ENCODE measurements at regions not wholly inside any gene's neighbourhood (a gene's known extent, or its start where the extent isn't known, plus 50 kb on each side); places are given as distances from the start of the nearest gene placed in this dataset.

- DNase-seq = no peak
- intact Hi-C loops (cut with DNase I) = no loop called here
Measured at GRCh38 chr15:47551546-47551945, 165.8 kb upstream of the SEMA6D start.

DNA sequence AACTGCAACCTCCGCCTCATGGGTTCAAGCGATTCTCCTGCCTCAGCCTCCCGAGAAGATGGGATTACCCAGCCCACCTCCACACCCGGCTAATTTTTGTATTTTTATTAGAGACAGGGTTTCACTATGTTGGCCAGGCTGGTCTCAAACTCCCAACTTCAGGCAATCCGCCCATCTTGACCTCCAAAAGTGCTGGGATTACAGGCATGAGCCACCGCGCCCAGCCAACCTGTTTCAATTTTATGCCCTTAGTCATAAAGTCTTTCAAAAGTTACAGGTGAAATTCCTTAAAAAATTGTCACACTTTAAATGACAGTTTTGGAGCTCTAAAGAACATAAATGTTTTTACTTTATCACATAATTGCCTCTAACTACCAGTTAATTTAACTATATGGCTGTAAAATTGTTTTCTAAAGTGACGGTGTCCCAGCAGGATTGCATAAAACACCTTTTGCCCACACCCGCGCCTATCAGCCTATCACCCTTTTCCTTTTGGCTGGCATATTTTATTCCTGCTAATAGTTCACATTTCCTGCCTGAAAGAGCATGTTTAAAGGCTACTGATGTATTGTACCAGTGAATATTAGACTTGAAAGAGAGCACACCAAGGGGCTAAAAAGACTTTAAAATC, 164.2 kb upstream of the SEMA6D start:
- intact Hi-C loops (cut with DNase I) = no loop called here
- DNase-seq = no peak

GRCh38 chr15:47553947-47554346, 163.4 kb upstream of the SEMA6D start:
- no peak for DNase-seq
- intact Hi-C loops (cut with DNase I) = no loop called here

DNA sequence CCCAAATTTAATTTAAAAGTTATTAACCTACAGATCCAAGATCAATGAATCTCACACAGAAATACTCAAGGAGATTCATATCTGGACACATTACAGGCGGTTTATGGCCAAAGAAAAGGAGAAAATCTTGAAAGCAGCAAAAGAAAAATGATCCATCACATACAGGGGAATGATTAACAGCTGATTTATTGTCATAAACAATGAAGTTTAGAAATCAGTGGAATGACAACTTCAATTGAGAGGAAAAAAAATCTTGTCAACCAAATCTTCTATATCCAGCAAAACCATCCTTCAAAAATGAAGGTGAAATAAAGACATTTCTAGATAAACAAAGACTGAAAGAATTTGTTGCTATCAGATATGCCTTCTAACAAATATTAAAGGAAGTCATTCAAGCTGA, 156.2 kb upstream of the SEMA6D start:
- intact Hi-C loops (cut with DNase I) = no loop called here
- DNase-seq = no peak

DNA sequence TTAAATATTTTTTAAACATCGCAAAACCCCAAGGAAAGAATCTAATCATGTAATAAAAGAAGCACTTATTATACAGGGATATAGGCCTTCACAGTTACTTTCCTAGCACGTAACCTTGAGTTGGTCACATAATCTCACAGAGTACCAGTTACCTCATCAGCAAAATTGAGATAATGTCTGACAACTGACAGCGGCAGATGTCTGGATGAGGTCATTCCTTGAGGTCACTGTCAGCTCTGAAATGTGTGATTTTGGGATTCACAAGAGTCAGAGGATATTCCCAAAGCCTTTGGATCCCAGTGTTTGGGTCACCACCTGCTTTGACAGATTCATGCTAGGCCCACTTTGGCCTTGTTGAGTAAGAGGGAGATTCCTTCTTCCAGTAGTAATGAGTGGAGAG, 151.4 kb upstream of the SEMA6D start:
- no peak for DNase-seq
- intact Hi-C loops (cut with DNase I) = no loop called here

DNA sequence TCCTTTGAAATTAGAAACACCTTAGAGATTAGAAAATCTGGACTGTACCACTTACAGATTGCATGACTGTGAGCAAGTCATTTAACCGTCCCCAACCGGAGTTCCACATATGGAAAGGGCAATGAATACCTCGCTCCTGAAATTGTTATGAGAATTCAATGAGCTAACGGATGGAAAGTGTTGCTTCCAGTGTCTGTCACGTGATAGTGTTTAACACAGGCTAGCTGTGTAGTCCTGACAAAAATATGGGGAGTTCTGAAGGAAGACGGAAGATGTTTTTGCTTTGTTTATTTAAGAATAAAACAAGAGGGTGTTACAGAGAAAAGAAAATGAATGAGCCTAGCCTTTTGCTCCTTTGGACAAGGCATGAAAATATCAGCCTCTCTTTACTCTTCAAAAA, 150.7 kb upstream of the SEMA6D start:
- intact Hi-C loops (cut with DNase I) = no loop called here
- no peak for DNase-seq

GRCh38 chr15:47568030-47568429, 149.3 kb upstream of the SEMA6D start:
- intact Hi-C loops (cut with DNase I) = no loop called here
- DNase-seq = no peak

DNA sequence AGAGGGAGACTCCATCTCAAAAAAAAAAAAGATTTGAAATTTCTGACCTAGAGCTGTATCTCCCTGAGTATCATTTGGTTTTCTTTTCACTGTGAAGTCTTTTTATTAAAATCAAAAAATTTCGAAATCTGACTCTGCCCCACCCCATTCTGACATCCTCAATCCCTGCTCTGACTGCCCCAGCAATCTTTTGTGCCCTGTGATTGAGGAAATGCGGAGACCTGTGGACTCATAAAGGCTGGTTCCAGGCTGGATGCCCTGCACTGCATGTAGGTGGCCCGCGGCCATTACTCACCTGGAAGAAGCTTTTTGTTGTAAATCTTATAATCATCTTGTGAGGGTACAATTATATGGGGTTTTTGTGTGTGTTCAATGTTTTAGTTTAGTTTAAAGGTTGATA, 147.3 kb upstream of the SEMA6D start:
- intact Hi-C loops (cut with DNase I) = no loop called here
- DNase-seq = no peak

- intact Hi-C loops (cut with DNase I) = no loop called here
- DNase-seq = no peak
Measured at GRCh38 chr15:47570451-47570850, 146.9 kb upstream of the SEMA6D start.

GRCh38 chr15:47570881-47571640, 146.2 kb upstream of the SEMA6D start:
- no peak for DNase-seq
- intact Hi-C loops (cut with DNase I) = no loop called here

DNA sequence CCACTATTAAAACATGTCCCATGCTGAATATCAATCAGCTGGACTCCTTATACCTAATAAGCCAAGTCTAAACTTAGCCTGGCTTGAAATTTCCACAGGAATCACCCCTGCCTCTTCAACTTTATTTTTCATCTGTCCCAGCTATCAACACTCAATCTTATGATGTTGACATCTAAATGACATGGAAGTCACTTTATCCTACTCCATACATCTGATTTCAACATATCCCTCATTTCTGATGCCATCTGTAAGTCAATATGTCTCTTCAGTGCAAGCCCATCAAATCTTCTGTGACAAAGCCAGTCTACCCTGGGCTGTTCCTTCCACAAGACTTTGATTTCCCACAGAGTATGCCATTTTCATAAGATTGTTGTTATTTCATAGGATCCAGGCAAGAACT, 143.6 kb upstream of the SEMA6D start:
- intact Hi-C loops (cut with DNase I) = no loop called here

GRCh38 chr15:47577000-47577399, 140.3 kb upstream of the SEMA6D start:
- intact Hi-C loops (cut with DNase I) = no loop called here
- no peak for DNase-seq

More for the DNA sequence above, 143.6 kb upstream of the SEMA6D start:
- DNase-seq = no peak

DNA sequence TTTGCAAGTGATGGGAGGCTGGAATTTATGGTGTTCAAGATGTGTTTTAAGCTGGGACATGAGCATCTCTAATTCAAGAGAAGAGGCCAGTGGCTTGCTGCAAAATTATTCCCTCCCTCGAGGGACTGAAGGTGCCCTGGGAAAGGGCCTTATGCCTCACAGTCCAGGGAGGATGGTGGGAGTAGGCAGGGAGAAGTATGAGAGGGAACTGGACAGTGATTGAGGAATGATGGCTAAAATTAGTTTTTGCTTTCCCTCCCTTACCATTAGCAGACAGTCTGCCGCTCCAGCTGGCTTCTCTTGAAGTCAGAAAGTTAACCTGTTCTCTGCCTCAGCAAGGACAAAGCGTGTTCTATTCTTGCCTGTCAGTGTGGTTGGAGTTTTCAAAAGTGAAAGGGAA, 139.8 kb upstream of the SEMA6D start:
- no peak for DNase-seq
- intact Hi-C loops (cut with DNase I) = no loop called here

DNA sequence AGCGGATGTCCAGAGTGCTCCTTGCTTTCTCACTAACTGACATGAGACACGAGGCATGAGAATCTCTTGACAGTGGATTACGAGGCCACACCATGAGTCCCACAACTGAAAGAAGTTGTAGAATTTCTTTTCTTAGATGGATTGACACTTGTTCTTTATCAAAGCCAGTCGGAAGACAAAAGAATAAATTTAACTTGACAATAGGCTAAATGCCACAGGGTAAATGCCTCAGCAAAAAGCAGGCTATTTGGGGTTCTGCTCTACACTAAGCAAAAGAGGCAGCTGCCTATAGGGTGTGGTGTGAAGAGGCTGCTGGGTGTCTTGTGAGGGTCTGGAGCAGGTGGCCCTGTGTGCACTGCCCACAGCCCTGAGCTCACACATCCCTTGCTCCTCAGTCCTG, 135.1 kb upstream of the SEMA6D start:
- intact Hi-C loops (cut with DNase I) = no loop called here
- no peak for DNase-seq

- intact Hi-C loops (cut with DNase I) = no loop called here
- DNase-seq = no peak
Measured at GRCh38 chr15:47584316-47584715, 133.0 kb upstream of the SEMA6D start.

DNA sequence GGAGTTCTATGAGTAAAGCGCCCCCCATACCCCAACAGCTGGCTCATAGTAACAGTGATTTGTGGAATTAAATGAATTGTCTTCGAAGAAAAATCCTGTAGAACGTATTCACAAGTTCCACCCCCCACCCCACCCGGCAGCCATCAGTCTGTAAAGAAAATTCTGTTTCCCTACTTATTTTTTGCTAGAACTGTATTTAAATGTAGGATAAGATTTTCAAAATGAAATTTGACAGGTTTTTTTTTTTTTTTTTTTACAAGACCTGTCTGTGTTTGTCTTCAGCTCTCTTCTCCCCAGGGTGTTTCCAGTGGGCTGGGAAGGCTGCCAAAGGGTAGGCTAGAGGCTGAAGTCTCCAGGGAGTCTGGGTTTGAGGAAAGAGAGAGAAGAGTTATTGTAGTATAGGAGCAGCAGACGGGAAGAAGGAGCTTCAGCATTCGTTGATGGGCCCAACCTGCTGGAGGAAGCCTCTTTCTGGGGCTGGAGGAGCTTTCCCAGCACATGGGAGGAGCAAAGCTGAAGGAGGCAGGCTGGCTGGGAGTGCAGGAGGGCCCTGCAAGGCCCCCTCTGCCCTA, 130.6 kb upstream of the SEMA6D start:
- intact Hi-C loops (cut with DNase I) = no loop called here
- no peak for DNase-seq

GRCh38 chr15:47587940-47588802, 129.1 kb upstream of the SEMA6D start:
- intact Hi-C loops (cut with DNase I) = no loop called here
- DNase-seq = no peak

- intact Hi-C loops (cut with DNase I) = no loop called here
- DNase-seq = no peak
Measured at GRCh38 chr15:47588958-47589357, 128.3 kb upstream of the SEMA6D start.

DNA sequence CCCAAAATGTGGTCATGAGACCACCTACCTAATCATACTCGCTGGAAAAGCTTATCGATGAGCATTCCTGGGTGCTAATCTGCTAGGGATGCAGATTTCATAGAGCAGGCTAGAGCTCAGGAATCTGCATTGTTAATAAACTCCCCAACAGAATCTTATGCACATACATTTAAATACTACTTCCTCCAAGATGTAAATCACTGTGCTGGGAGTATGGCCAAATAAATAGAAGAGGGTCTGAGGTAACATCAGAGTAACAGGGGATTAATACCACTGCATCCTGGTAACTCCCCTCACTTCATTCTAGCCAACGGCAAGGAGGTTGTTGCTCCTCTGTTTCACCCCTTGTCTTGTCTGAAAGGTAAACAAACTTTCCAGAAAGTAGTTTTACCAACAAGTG, 118.3 kb upstream of the SEMA6D start:
- intact Hi-C loops (cut with DNase I) = no loop called here
- DNase-seq = no peak

DNA sequence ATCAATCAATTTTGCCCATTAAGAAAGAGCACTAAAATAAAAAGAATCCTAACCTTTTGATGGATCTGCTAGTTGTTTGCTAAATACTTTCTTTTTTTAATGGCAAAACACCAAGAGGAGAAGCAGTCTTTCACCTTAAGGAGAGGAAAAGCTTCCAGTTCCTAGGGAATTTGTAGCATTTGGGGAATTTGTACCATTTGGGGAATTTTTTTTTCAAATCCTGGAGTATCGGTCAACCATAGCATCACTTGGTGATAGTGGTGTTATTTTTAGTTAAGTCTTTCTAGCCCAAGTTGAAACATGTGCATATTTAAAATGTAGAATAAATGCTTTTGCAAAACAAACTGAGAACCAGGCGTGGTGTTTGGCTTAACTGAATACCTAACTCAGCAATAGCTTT, 117.5 kb upstream of the SEMA6D start:
- no peak for DNase-seq
- intact Hi-C loops (cut with DNase I) = no loop called here

- intact Hi-C loops (cut with DNase I) = no loop called here
- DNase-seq = no peak
Measured at GRCh38 chr15:47602121-47602520, 115.2 kb upstream of the SEMA6D start.

Measured in posterior cingulate gyrus (tissue), 11 donors.